ENCODE measurements at regions not wholly inside any gene's neighbourhood (a gene's known extent, or its start where the extent isn't known, plus 50 kb on each side); places are given as distances from the start of the nearest gene placed in this dataset.

- ChIA-PET CTCF (ENCODE audit: partially characterized antibody) (interaction anchor here (0.6 to 9.8 kb wide), 38 partner anchors 10 to 934 kb away, joined by 3 to 88 read pairs (median 4); partner anchors contain the start of gene MPP7), POLR2A (ENCODE audit: partially characterized antibody) (no interaction called here)
- 50% methylated on average over 11 of the region's 12 CpGs; no CpG with 5 or more reads in 1 of the 2 experiments for WGBS, 2 experiments (ENCODE audit: extremely low coverage in 1 of 2, insufficient coverage in 1 of 2, insufficient read length in 1 of 2, insufficient replicate concordance in 2 of 2, low coverage in 1 of 2, low lambda C conversion rate in 2 of 2, missing lambda C conversion rate in 1 of 2)
- Histone ChIP-seq H3K4ac (replicated peaks; ENCODE audit: insufficient read length, low read depth, low read length) (no peak overlapping the region), H2BK12ac (ENCODE audit: low read depth, low read length) (no peak overlapping the region), H3K14ac (ENCODE audit: insufficient read length) (no peak overlapping the region), H3K27ac (ENCODE audit: low read depth, low read length) (no peak overlapping the region), H4K20me1 (replicated peaks in 1 of 2; ENCODE audit: control insufficient read depth in 1 of 2, insufficient read depth in 2 of 2, low read length in 2 of 2) (no peaks in the 10 kb centered on the region), H2BK120ac (replicated peaks; ENCODE audit: low read depth, low read length) (no peak overlapping the region), H3K4me1 (replicated peaks in 1 of 4; ENCODE audit: control insufficient read depth in 3 of 4, insufficient read depth in 4 of 4, low read length in 3 of 4) (no peaks in the 10 kb centered on the region), H3K79me1 (ENCODE audit: low read depth, low read length) (no peaks in the 10 kb centered on the region), H3K9ac (replicated peaks in 1 of 4; ENCODE audit: extremely low read depth in 1 of 4, low read depth in 3 of 4, low read length in 3 of 4) (no peak overlapping the region), H2AFZ (ENCODE audit: low read length) (no peak overlapping the region), H3K56ac (replicated peaks; ENCODE audit: insufficient read length, low read depth, low read length) (no peak overlapping the region), H4K8ac (ENCODE audit: extremely low read depth, insufficient read depth, low read length) (no peak overlapping the region), H3K23me2 (ENCODE audit: low read depth, low read length) (peaks cover 4% of the 10 kb centered on the region; the same call in 1 of the 2 replicates), H3K4me3 (ENCODE audit: extremely low read depth in 1 of 4, insufficient read depth in 2 of 4, low read depth in 3 of 4, low read length in 4 of 4) (no peak overlapping the region), H3K79me2 (ENCODE audit: control insufficient read depth in 1 of 2, insufficient read depth in 2 of 2, low read length in 2 of 2) (no peaks in the 10 kb centered on the region), H3K4me2 (ENCODE audit: insufficient read depth in 1 of 2, low read depth in 2 of 2, low read length in 2 of 2) (no peak overlapping the region), H3K36me3 (ENCODE audit: control insufficient read depth in 2 of 4, insufficient read depth in 4 of 4, low read length in 3 of 4) (no peaks in the 10 kb centered on the region), H2BK5ac (ENCODE audit: low read depth, low read length) (no peak overlapping the region), H4K5ac (ENCODE audit: insufficient read length, low read depth, low read length) (no peak overlapping the region), H3K23ac (ENCODE audit: insufficient read length) (no peak overlapping the region), H2BK15ac (ENCODE audit: low read length) (no peak overlapping the region), H3K27me3 (replicated peaks in 1 of 4; ENCODE audit: control insufficient read depth in 3 of 4, extremely low read depth in 1 of 4, insufficient read depth in 3 of 4, low read length in 3 of 4) (no peaks in the 10 kb centered on the region), H3K9me3 (ENCODE audit: insufficient read depth in 2 of 2, low read depth in 1 of 2, low read length in 1 of 2) (no peaks in the 10 kb centered on the region), H3K18ac (ENCODE audit: extremely low read depth, low read length) (no peak overlapping the region), H2BK20ac (ENCODE audit: low read length) (no peak overlapping the region), H2AK5ac (ENCODE audit: low read depth, low read length) (no peak overlapping the region), H4K91ac (replicated peaks; ENCODE audit: insufficient read length, low read length) (no peak overlapping the region)
- DNase-seq (ENCODE audit: low read depth in 1 of 2, low spot score in 2 of 2) (peak; percentile 39 to 90), FAIRE-seq (peak; percentile 100)
- no peak for TF ChIP-seq PHF8 (conservative IDR thresholded peaks at IDR 0.05; ENCODE audit: low read depth, low read length)
- no peak for TF ChIP-seq BACH1 (IDR thresholded peaks at IDR 0.05; ENCODE audit: low read length)
- no peak for TF ChIP-seq TEAD4 (IDR thresholded peaks at IDR 0.05; ENCODE audit: low read depth, low read length)
- TF ChIP-seq GABPA (IDR thresholded peaks at IDR 0.05; ENCODE audit: borderline replicate concordance, insufficient read depth, low read length): no peak
- peak; percentile 2; the same call in 1 of the 2 replicates for TF ChIP-seq SRF (IDR thresholded peaks at IDR 0.05; ENCODE audit: low read depth, low read length)
- no peak for TF ChIP-seq CBX8 (IDR thresholded peaks at IDR 0.05; ENCODE audit: borderline replicate concordance, low read depth, low read length)
- no peak for TF ChIP-seq SAP30 (IDR thresholded peaks at IDR 0.05; ENCODE audit: insufficient read depth, insufficient replicate concordance, low read length)
- no peak for TF ChIP-seq JUND (IDR thresholded peaks at IDR 0.05; ENCODE audit: low read length)
- no peak for TF ChIP-seq BRCA1 (IDR thresholded peaks at IDR 0.05; ENCODE audit: low read depth, low read length)
- no peak for TF ChIP-seq HDAC6 (IDR thresholded peaks at IDR 0.05; ENCODE audit: low read depth, low read length)
- no peak for TF ChIP-seq GTF2F1 (IDR thresholded peaks at IDR 0.05; ENCODE audit: borderline replicate concordance, low read depth, low read length)
- TF ChIP-seq SIN3A (conservative IDR thresholded peaks at IDR 0.05 in 1 of 2, IDR thresholded peaks at IDR 0.05 in 1 of 2; ENCODE audit: low read depth in 1 of 2, low read length in 2 of 2): no peak
- TF ChIP-seq POLR2A (IDR thresholded peaks at IDR 0.05; ENCODE audit: control extremely low read depth in 1 of 2, low read depth in 2 of 2, low read length in 2 of 2): no peak
- TF ChIP-seq CHD2 (IDR thresholded peaks at IDR 0.05; ENCODE audit: low read length): no peak
- TF ChIP-seq MAFK (IDR thresholded peaks at IDR 0.05; ENCODE audit: low read depth, low read length): no peak
These were observed 79.1 kb upstream of the MPP7 start for GRCh38 chr10:28381903-28382347.

All from H1 (cell line).